ENCODE measurements at regions not wholly inside any gene's neighbourhood (a gene's known extent, or its start where the extent isn't known, plus 50 kb on each side); places are given as distances from the start of the nearest gene placed in this dataset.

GRCh38 chr10:128675405-128675804 lies 549.2 kb upstream of the MKI67 start (continued):
- TF ChIP-seq, protein P1, sequence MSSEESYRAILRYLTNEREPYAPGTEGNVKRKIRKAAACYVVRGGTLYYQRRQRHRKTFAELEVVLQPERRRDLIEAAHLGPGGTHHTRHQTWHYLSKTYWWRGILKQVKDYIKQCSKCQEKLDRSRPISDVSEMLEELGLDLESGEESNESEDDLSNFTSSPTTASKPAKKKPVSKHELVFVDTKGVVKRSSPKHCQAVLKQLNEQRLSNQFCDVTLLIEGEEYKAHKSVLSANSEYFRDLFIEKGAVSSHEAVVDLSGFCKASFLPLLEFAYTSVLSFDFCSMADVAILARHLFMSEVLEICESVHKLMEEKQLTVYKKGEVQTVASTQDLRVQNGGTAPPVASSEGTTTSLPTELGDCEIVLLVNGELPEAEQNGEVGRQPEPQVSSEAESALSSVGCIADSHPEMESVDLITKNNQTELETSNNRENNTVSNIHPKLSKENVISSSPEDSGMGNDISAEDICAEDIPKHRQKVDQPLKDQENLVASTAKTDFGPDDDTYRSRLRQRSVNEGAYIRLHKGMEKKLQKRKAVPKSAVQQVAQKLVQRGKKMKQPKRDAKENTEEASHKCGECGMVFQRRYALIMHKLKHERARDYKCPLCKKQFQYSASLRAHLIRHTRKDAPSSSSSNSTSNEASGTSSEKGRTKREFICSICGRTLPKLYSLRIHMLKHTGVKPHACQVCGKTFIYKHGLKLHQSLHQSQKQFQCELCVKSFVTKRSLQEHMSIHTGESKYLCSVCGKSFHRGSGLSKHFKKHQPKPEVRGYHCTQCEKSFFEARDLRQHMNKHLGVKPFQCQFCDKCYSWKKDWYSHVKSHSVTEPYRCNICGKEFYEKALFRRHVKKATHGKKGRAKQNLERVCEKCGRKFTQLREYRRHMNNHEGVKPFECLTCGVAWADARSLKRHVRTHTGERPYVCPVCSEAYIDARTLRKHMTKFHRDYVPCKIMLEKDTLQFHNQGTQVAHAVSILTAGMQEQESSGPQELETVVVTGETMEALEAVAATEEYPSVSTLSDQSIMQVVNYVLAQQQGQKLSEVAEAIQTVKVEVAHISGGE (CRISPR knock-in tag; IDR thresholded peaks at IDR 0.05) = no peak
- TF ChIP-seq TSHZ1 (CRISPR knock-in tag; IDR thresholded peaks at IDR 0.05) = no peak
- no peak for TF ChIP-seq HNRNPLL (IDR thresholded peaks at IDR 0.05; ENCODE audit: low read depth, low read length, poor library complexity, severe bottlenecking)
- TF ChIP-seq, protein P2, sequence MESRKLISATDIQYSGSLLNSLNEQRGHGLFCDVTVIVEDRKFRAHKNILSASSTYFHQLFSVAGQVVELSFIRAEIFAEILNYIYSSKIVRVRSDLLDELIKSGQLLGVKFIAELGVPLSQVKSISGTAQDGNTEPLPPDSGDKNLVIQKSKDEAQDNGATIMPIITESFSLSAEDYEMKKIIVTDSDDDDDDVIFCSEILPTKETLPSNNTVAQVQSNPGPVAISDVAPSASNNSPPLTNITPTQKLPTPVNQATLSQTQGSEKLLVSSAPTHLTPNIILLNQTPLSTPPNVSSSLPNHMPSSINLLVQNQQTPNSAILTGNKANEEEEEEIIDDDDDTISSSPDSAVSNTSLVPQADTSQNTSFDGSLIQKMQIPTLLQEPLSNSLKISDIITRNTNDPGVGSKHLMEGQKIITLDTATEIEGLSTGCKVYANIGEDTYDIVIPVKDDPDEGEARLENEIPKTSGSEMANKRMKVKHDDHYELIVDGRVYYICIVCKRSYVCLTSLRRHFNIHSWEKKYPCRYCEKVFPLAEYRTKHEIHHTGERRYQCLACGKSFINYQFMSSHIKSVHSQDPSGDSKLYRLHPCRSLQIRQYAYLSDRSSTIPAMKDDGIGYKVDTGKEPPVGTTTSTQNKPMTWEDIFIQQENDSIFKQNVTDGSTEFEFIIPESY (CRISPR knock-in tag; IDR thresholded peaks at IDR 0.05) = no peak
- TF ChIP-seq RBM15 (IDR thresholded peaks at IDR 0.05; ENCODE audit: insufficient read depth, low read length) = no peak
- no peak for TF ChIP-seq SMARCA5 (IDR thresholded peaks at IDR 0.05)
- TF ChIP-seq TAF7 (tag; IDR thresholded peaks at IDR 0.05) = no peak

Data from K562 (cell line).